ENCODE measurements at regions not wholly inside any gene's neighbourhood (a gene's known extent, or its start where the extent isn't known, plus 50 kb on each side); places are given as distances from the start of the nearest gene placed in this dataset.

- TF ChIP-seq, protein P1, sequence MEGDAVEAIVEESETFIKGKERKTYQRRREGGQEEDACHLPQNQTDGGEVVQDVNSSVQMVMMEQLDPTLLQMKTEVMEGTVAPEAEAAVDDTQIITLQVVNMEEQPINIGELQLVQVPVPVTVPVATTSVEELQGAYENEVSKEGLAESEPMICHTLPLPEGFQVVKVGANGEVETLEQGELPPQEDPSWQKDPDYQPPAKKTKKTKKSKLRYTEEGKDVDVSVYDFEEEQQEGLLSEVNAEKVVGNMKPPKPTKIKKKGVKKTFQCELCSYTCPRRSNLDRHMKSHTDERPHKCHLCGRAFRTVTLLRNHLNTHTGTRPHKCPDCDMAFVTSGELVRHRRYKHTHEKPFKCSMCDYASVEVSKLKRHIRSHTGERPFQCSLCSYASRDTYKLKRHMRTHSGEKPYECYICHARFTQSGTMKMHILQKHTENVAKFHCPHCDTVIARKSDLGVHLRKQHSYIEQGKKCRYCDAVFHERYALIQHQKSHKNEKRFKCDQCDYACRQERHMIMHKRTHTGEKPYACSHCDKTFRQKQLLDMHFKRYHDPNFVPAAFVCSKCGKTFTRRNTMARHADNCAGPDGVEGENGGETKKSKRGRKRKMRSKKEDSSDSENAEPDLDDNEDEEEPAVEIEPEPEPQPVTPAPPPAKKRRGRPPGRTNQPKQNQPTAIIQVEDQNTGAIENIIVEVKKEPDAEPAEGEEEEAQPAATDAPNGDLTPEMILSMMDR (IDR thresholded peaks at IDR 0.05) = no peak
- no peak for TF ChIP-seq REST (IDR thresholded peaks at IDR 0.05; ENCODE audit: insufficient read depth in 1 of 2, low read depth in 2 of 2, low read length in 1 of 2)
- no peak for TF ChIP-seq TCF7L2 (IDR thresholded peaks at IDR 0.05; ENCODE audit: low read depth, low read length)
- TF ChIP-seq POLR2AphosphoS5 (IDR thresholded peaks at IDR 0.05; ENCODE audit: low read depth, low read length) = no peak
These were observed 662.1 kb downstream of the FRK start for GRCh38 chr6:115398607-115399006.
